ENCODE measurements at regions not wholly inside any gene's neighbourhood (a gene's known extent, or its start where the extent isn't known, plus 50 kb on each side); places are given as distances from the start of the nearest gene placed in this dataset.

DNA sequence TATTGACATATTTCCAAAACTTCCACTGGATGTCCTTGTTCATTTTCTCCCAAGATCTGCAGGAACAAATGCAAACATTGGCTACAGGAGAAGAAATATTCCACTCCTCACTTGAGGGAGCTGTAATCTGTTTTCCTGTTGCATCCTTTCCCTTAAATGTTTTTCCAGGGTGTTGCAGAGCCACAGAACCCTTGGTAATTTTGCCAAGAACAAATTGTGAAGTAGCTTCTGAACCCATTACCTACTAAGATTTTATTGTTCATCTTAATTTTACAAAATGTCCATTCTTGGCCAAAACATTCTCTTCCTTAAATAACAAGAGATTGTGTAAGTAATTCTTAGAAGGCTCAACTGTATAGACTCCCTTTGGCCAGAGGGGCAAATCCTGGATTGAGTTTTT is 177.0 kb downstream of the GNAT3 start:
- Histone ChIP-seq H3K36me3 (ENCODE audit: control insufficient read depth in 4 of 4, insufficient read depth in 3 of 4, low read depth in 1 of 4, low read length in 3 of 4) (no peaks in the 10 kb centered on the region), H3K4me3 (ENCODE audit: low read depth in 1 of 3, low read length in 3 of 3) (no peak overlapping the region), H3K9ac (ENCODE audit: low read depth in 1 of 2, low read length in 2 of 2) (no peak overlapping the region), H3K4me1 (ENCODE audit: control insufficient read depth in 4 of 4, insufficient read depth in 4 of 4, low read length in 3 of 4) (peaks cover 0 to 5% (median 0%) of the 10 kb centered on the region in 4 donors), H3K27ac (ENCODE audit: low read depth in 1 of 2, low read length in 2 of 2) (no peak overlapping the region), H3K27me3 (ENCODE audit: control insufficient read depth in 4 of 4, insufficient read depth in 4 of 4, low read length in 3 of 4) (no peaks in the 10 kb centered on the region), H3K9me3 (ENCODE audit: control insufficient read depth in 4 of 4, low read length in 3 of 4) (no peaks in the 10 kb centered on the region)
- DNase-seq (ENCODE audit: low spot score) = no peak
- TF ChIP-seq, protein P1, sequence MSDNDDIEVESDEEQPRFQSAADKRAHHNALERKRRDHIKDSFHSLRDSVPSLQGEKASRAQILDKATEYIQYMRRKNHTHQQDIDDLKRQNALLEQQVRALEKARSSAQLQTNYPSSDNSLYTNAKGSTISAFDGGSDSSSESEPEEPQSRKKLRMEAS (IDR thresholded peaks at IDR 0.05) = no peak
- TF ChIP-seq, protein P2, sequence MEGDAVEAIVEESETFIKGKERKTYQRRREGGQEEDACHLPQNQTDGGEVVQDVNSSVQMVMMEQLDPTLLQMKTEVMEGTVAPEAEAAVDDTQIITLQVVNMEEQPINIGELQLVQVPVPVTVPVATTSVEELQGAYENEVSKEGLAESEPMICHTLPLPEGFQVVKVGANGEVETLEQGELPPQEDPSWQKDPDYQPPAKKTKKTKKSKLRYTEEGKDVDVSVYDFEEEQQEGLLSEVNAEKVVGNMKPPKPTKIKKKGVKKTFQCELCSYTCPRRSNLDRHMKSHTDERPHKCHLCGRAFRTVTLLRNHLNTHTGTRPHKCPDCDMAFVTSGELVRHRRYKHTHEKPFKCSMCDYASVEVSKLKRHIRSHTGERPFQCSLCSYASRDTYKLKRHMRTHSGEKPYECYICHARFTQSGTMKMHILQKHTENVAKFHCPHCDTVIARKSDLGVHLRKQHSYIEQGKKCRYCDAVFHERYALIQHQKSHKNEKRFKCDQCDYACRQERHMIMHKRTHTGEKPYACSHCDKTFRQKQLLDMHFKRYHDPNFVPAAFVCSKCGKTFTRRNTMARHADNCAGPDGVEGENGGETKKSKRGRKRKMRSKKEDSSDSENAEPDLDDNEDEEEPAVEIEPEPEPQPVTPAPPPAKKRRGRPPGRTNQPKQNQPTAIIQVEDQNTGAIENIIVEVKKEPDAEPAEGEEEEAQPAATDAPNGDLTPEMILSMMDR (IDR thresholded peaks at IDR 0.05; ENCODE audit: low read depth, low read length, missing input control) = no peak
- TF ChIP-seq RAD21 (IDR thresholded peaks at IDR 0.05) = peak; percentile 24 to 28
- no peak for TF ChIP-seq EGR1 (IDR thresholded peaks at IDR 0.05; ENCODE audit: low read depth in 2 of 2)
- no peak for TF ChIP-seq YY1 (IDR thresholded peaks at IDR 0.05)
- no peak for TF ChIP-seq JUND (IDR thresholded peaks at IDR 0.05)

DNA sequence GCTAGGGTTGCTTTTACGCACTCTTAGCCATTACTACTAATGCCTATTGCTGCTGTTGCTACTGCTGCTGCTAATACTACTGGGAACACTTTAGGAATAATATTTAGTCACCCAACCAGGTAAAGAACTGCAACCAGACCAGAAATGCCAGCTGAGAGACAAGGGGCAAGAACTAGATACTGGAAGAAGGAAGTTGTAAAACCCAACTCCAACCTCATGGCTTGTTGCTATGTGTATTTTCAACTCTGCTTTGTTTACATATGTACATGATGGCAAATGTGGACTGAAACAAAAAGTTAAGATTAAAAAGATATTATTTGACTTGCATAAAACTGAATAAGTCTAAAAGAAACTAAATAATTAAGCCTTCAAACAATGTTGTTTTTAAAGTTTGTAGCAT is 177.7 kb downstream of the GNAT3 start:
- 93% methylated on average over 1 of the region's 1 CpG for WGBS
- H3K27me3 ChIP-seq (ENCODE audit: control insufficient read depth in 4 of 4, insufficient read depth in 4 of 4, low read length in 3 of 4) = no peaks in the 10 kb centered on the region
- TF ChIP-seq RXRA (IDR thresholded peaks at IDR 0.05) (no peak), RAD21 (IDR thresholded peaks at IDR 0.05) (no peak), TAF1 (conservative IDR thresholded peaks at IDR 0.05) (no peak), EGR1 (IDR thresholded peaks at IDR 0.05; ENCODE audit: low read depth in 2 of 2) (no peak), HNF4A (conservative IDR thresholded peaks at IDR 0.05) (no peak), HNF4G (IDR thresholded peaks at IDR 0.05) (no peak), SP1 (IDR thresholded peaks at IDR 0.05) (no peak), GABPA (IDR thresholded peaks at IDR 0.05 in 1 of 2, conservative IDR thresholded peaks at IDR 0.05 in 1 of 2) (no peak), JUND (IDR thresholded peaks at IDR 0.05) (no peak)
- TF ChIP-seq, protein P3, sequence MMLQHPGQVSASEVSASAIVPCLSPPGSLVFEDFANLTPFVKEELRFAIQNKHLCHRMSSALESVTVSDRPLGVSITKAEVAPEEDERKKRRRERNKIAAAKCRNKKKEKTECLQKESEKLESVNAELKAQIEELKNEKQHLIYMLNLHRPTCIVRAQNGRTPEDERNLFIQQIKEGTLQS (IDR thresholded peaks at IDR 0.05) = no peak
- TF ChIP-seq, protein P4, sequence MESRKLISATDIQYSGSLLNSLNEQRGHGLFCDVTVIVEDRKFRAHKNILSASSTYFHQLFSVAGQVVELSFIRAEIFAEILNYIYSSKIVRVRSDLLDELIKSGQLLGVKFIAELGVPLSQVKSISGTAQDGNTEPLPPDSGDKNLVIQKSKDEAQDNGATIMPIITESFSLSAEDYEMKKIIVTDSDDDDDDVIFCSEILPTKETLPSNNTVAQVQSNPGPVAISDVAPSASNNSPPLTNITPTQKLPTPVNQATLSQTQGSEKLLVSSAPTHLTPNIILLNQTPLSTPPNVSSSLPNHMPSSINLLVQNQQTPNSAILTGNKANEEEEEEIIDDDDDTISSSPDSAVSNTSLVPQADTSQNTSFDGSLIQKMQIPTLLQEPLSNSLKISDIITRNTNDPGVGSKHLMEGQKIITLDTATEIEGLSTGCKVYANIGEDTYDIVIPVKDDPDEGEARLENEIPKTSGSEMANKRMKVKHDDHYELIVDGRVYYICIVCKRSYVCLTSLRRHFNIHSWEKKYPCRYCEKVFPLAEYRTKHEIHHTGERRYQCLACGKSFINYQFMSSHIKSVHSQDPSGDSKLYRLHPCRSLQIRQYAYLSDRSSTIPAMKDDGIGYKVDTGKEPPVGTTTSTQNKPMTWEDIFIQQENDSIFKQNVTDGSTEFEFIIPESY (IDR thresholded peaks at IDR 0.05) = no peak
- TF ChIP-seq, protein P1 (IDR thresholded peaks at IDR 0.05) = no peak
- TF ChIP-seq, protein P2 (IDR thresholded peaks at IDR 0.05; ENCODE audit: low read depth, low read length, missing input control) = no peak
- H3K9ac ChIP-seq (ENCODE audit: low read depth in 1 of 2, low read length in 2 of 2) = no peak overlapping the region
- H3K9me3 ChIP-seq (ENCODE audit: control insufficient read depth in 4 of 4, low read length in 3 of 4) = no peaks in the 10 kb centered on the region
- no peak overlapping the region for H3K27ac ChIP-seq (ENCODE audit: low read depth in 1 of 2, low read length in 2 of 2)
- no peak overlapping the region for H3K4me3 ChIP-seq (ENCODE audit: low read depth in 1 of 3, low read length in 3 of 3)
- no peaks in the 10 kb centered on the region for H3K36me3 ChIP-seq (ENCODE audit: control insufficient read depth in 4 of 4, insufficient read depth in 3 of 4, low read depth in 1 of 4, low read length in 3 of 4)
- no peak for DNase-seq (ENCODE audit: low spot score)
- peaks cover 0 to 5% (median 0%) of the 10 kb centered on the region in 4 donors for H3K4me1 ChIP-seq (ENCODE audit: control insufficient read depth in 4 of 4, insufficient read depth in 4 of 4, low read length in 3 of 4)

Measured in liver (tissue), 8 donors.